ENCODE measurements at regions not wholly inside any gene's neighbourhood (a gene's known extent, or its start where the extent isn't known, plus 50 kb on each side); places are given as distances from the start of the nearest gene placed in this dataset.

DNA sequence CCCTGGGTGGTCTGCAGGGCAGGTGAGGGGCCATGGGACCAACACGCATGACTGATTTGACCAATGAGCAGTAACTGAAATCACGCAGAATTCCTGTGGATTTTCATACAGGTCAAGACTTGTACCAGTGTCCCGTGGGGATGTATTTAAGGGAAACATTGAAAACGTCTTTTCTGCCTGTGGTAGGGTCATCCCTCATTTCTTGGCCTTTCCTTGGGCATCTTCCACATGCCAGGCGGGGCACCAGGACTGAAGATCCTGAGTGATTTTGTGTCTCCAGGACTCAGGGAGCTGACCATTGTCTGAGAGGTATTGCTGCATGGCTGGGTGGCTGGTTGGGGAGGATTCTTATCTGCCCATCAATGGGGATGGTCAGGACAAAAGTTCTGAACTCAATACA lies 289.0 kb downstream of the GLRX3 start:
- DNase-seq (ENCODE audit: low spot score) (no peak), ATAC-seq (no peak)

DNA sequence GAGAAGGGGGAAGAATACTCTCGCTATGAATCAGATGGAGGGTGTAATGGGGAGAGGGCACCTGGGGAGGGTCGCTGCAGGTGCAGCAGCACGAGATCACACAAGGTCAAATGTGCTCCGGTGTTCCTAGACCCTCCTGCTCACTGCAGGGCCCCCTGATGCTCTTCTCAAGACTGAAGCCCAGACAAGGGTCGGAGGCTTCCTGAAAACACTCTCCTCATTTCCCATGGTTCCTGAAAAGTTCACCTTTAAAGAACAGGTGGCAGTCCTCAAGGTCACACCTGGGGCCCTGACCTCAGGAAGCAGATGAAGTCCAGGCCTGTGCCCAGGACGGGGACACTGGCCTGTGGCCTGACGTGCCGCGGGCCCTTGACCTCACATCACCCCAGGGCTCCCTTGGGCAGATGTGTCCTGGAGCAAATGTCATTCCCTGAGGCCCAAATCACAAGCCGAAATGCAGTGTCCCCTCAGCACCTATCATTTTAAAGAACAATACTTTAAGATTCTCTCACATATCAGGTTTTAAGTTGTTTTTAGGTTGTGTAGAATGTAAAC lies 289.8 kb downstream of the GLRX3 start:
- ATAC-seq (no peak), DNase-seq (ENCODE audit: low spot score) (no peak)

DNA sequence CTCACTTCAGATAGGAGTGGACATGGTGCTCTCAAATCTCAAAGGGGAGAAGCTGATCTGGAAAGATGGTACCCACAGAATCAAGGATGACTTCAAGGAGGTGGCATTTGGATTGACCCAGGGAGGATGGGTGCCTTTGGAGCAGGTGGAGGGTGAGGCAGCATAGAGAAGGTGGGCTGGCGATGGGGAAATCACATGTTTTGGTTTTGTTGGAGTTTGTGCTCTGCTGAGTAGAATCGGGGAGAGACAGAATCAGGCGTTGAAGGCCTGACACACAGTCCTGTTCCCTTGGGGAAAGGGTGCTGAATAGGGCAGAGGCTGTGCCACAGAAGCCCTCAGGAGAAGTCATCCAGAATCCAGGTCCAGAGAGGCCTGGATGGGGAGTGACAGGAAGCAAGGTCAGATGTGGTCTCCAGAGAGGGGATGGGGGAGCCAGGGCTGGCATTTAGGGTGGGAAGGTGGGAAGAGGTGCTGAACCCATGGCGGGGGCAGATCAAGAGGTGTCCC lies 291.1 kb downstream of the GLRX3 start:
- no peak for DNase-seq (ENCODE audit: low spot score)
- ATAC-seq, result no peak

DNA sequence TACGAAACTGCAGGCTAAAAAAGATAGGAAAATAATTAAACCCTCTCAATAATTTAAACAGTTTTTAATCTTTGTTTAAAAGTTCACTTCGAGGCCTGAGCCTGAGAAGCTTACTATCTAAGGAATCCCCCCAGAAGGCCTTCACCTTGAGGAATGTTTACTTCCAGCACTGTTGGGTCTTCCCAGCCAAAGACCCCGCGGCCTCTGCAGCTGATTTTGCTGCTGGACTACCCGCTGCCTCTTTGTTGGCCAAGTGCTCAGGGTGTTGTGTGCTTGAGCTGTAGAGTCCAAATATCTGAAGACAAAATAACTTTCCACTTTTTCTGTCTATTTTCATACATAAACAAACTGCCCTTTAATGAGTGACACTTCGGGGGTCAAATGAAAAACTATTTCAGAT lies 292.7 kb downstream of the GLRX3 start:
- DNase-seq (ENCODE audit: low spot score) (no peak), ATAC-seq (no peak)

DNA sequence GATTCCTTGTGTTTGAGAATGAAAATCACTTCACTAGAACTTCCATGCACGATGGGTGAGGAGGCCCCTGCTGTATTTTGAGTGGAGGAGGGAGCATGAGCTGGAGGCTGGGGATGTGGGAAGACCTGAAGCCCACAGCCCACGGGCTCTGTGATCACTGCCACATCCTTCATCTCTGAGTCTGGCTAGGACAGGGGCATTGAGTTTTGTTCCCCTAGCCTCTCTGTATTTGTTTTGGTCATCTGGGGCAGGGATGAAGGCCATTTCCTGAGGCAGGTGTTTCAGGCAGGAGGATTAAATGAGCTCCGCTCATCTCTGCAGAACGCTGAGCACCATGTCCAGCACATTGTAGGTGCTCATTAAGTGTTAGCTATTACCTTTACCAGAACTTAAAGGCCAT lies 293.6 kb downstream of the GLRX3 start:
- ATAC-seq (no peak), DNase-seq (ENCODE audit: low spot score) (no peak)

DNA sequence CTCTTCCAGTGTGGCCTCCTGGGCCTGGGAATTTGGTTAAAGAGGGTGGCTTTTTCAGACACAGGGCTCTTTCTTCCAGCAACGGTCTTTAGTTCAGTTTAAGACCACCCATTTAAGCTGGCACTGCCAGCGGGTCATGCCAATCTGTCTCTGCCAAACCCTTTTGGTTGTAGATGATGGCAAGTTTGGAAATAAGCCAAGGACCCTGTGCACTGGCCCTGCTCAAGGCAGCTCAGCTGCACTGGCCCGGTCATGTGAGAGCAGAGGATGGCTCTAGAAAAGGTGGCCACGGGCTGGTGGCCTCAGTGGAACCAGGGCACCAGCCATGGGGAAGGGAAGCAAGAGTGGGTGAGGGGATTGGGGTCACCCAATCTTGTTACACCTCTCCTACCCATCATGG lies 294.1 kb downstream of the GLRX3 start:
- no peak for ATAC-seq
- no peak for DNase-seq (ENCODE audit: low spot score)

DNA sequence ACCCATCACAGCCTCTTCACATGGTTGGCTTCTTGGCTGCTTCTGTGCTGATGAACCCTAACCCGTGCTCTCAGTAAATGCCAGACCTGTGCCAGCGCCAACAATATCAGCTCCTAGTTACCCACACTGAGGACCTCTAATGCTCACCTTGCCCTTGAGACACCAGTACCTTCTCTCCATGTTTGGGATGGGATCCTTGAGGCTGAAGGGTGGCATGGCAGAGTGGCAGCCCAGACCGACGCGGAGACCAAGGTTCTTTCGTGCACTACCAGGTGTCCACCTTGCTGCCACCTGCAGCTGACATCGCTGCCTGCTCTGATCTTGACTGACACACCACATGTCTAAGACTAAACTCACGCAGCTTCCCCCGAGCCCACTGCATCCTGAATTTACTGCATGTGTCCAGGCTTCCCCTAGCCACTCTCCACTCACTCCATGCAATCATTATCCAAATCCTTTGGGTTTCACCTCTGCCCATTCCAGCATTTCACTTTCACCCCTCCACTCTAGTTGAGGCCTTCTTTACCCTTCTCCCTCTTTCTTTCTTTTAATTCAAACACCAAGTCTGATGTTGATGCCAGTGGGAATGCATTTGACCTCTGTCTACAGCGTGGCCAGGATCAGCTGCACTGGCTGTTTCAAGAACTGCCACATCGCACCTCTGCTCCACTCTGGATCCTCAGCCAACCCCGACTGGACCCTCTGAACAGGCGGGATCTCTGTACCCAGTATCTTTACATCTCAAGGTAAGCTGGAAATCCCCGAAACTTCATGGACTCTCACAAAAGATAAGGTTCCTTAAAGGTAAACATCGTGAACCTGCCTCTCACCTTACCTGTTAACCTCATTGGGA lies 294.9 kb downstream of the GLRX3 start:
- DNase-seq (ENCODE audit: low spot score) (no peak), ATAC-seq (no peak)

DNA sequence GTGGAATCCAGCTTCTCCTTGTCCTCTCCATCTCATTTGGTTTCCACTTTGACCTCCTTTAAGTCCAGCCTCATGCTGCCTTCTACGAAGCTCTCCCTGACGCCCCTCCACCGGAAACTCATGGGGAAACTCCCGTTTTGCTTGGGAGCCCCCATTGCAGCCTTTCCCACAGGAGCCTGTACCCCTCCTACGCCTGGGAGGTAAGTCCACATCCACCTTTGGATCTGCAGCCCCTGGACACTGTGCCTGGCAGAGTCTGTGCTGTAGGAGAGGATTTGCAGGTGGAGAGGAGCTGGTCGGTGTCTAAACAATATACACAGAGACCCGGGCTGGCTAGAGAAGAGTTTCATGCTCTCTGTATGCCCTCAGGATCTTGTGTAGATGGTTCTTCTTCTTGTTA lies 296.1 kb downstream of the GLRX3 start:
- ATAC-seq (no peak), DNase-seq (ENCODE audit: low spot score) (no peak)

DNA sequence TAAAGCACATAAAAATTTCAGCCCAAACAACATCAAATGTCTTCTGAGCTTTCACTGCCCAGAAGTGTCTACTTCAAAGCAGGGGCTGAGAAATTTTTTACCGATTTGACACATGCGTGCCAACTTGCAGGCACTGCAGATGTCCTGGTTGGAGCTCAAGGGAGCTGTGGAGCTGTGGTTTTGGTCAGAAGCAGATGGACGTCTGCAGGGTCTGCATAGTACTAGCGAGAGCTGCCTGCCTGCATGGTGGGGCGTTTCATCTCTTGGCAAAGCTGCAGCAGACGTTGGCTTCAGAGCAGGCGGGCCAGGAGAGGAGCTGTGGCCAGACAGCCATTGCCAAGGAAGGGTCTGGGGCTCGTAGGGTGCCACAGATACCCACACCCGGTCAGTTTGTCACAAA lies 296.7 kb downstream of the GLRX3 start:
- no peak for DNase-seq (ENCODE audit: low spot score)
- ATAC-seq, result no peak

DNA sequence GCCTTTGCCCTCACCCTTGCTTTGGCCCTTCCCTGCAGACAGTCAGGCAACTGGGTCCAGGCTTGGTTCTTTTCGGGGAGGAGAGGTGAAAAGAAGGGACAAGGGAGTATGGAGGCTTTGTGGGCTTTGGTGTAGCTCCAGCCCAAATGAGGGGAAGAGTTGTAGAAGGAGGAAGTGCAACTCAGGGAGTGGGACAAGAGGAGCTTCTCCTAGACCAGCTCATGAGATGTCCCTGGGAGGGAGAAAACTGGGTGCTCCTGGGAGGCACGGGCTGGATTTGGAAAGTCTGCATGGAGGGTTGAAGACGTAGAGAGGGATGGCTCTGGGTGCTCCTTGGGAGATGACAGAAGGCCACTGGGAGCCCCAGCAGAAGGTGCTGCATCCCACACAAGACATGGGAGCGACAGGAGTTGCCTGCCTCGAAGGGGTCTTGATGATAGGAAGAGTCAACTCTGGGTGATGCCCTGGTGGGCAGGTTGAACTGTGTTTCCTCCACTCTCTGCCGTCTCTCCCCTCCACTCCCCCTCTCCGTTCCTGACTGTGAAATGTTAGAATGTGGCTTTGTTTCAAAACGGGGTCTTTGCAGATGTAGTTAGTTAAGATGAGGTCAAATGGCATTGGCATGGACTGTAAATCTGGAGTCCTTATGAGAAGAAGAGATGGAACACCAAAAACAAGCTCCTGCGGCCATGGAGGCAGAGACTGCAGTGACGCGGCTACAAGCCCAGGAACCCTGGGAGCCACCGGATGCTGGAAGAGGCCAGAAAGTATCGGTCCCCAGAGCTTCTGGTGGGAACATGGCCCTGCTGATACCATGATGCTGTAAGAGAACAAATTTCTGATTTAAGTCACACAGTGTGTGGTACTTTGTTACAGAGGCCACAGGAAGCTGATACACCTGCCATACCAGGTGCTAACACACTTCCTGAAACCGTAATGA lies 298.5 kb downstream of the GLRX3 start:
- ATAC-seq (no peak), DNase-seq (ENCODE audit: low spot score) (no peak)

DNA sequence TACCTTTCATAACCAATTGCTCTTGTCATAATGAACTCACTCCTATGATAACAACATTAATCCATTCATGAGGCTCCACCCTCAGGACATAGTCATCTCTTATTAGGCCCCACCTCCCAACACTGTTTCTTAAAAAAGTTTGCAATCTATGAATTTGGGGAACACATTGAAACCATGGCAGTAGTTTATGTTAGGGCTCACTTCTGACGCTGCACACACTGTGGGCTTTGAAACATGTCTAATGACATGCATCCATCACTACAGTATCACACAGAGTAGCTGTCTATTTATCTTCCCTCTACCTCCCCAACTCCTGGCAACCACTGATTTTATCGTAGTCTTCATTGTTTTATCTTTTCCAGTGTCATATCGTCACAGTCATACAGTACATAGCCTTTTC lies 299.8 kb downstream of the GLRX3 start:
- DNase-seq (ENCODE audit: low spot score) (no peak), ATAC-seq (no peak)

DNA sequence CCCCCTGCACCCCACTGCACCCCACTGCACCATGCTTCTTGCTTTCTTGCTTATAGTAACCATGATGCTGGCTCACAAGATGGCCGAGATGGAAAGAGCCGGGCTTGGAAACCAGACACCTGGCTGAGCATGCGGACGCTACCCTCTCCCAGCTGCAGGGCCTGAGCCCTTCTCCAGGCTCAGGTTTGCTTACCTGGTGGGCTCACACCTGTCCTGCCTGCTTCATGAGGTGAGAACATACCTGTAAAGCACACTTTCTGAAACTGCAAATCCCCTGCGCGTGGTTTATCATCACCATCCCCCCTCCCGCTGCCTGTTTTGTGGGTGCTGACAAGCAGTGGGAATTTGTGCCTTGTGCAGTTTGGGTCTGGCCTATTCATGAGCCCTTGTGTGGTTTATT lies 302.7 kb downstream of the GLRX3 start:
- no peak for ATAC-seq
- no peak for DNase-seq (ENCODE audit: low spot score)

DNA sequence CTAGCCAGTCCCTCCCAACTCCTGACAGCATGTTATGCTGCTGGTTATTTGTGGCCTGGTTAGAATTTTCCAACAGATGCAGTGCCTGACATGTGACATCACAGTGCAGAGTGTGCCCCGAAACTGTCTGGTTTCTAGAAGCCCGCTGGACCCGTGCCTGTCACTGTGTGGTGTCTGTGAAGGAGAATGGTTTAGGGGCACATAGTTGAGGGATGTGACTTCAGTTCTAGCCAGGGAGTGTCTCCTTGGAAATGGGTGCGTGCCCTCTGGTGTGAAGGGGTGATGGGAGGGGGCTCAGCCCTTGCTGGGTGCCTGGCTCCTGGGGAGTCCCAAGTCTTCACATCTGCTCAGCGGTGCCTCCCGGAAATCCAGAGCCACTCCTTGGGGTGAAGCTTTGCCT lies 303.6 kb downstream of the GLRX3 start:
- no peak for ATAC-seq
- no peak for DNase-seq (ENCODE audit: low spot score)

DNA sequence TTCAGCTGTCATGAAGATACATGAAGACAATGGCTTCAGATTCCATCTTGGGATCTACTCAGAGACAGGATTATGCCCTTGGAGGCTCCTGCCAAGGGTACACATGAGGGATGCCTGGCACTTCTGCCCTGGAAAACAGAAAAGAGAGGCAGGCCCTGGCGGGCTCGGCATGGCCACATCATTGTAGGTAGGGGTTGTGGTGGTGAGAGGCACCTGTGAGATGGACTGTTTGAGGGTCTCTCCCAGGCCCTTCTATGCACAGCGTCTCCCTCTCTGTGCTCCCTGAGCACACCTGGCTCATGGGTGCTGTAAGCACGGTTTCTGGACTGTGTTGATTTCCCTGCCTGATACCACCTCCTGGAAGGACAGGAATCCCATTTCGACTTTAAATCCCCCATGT lies 304.3 kb downstream of the GLRX3 start:
- DNase-seq (ENCODE audit: low spot score) (no peak), ATAC-seq (no peak)

DNA sequence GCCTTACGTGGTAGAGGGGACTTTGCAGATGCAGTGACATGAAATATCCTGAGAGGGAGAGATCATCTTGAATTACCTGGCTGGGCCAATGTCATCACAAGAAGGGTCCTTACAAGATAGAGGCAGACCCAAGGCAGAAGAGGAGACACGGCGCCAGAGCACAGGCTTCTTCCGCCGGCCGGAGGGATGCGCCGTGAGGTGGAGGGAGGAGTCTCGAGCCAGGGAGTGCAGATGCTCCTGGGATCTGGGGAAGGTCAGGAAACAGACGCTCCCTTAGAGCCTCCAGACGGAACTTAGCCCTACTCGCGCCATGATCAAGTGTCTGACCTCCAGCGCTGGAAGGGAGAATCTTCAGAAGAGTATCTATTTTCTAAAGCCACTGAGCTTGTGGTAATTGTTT lies 304.8 kb downstream of the GLRX3 start:
- ATAC-seq (no peak), DNase-seq (ENCODE audit: low spot score) (no peak)

DNA sequence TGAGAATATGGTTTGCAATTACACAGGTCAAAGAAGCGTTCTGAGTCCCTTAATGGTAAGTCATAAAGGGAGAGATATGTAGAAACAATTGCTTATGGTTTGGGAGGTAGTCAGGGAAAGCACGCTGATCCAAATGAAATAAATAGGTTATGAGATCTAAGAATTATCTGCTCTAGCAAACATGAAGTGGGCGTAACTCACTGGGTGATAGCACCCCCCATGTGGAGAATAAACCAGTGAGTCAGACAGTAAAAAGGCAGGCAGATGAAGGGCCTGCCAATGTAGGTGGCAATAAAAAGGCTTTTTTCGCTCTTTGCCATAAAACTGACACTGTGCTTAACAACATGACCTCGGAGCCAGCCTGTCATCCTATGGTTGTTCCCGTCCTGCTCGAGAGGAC lies 306.9 kb downstream of the GLRX3 start:
- DNase-seq (ENCODE audit: low spot score), result no peak

DNA sequence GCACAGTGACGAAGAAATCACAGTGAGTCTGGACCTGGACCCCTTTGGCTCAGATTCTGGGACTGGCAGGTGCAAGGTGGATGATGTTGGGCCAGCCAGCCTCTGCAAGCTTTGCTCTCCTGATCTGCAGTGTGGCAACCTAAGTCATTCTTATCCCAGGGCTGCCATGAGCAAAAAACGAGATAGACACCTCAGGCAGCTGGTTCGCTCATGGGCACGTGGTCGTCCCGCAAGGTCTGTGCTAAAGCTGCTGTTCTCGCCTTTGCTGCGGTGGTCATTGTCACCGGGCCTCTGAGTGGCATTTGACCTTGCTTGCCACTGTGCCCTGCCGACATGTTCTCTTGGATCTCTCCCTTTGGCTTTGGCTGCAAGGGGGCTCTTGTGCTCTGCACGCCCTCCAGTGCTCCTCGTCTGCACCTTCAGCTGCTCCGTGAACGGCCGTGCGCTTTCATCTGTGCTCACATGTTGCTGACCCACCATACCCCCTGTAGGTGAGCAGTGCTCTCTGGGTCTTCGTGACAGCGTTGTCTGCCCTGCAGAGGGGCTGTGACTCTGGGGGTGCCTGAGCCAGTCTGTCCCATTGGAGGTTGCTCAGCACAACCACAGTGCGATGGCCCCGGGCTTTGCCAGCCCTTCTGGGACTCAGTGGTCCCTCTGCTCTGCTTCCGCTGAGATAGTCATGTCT lies 317.0 kb downstream of the GLRX3 start:
- peak; percentile 28 for DNase-seq (ENCODE audit: low spot score)

More for the DNA sequence above, 306.9 kb downstream of the GLRX3 start:
- ATAC-seq, result no peak

DNA sequence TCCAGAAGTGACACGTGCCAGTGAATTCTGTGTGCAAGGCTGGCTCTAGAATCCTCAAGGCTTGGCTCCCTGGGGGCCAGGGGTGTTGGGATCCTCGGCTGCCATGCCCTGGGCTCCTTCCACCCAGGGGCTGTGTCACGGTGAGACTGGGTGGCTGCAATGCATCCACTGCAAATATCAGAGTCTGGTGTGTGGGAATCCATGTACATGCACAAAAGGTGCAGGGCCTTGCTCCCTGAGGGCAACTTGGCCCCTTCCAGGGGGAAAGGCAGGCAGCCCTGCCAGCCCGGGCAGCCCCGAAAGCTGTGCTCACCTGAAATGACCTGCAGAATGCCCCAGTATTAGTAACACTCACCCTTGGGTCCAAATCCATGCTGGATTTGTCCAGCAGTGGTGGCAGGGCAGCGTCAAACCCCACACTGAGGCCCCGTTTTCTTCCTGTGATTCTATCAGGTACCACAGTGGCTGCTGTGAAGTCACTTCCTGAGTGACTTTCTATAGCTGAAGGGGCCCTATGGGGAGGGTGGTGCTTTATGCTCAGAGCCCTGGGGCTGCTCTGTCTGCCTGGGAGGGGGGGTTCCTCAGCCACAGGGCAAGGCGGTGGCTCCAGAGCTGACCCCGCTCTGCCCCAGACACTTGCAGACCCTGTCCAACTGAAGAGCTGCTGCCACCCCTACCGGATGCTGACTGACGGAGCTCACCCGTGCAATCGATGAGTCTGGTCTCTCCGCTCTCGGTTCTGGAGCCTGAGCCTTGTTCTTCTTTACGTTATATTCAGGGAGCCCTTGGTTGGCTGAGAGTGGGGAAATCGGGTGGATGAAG lies 317.7 kb downstream of the GLRX3 start:
- ATAC-seq, result no peak
- DNase-seq (ENCODE audit: low spot score), result peak; percentile 22

More for the DNA sequence above, 317.0 kb downstream of the GLRX3 start:
- ATAC-seq, result no peak

DNA sequence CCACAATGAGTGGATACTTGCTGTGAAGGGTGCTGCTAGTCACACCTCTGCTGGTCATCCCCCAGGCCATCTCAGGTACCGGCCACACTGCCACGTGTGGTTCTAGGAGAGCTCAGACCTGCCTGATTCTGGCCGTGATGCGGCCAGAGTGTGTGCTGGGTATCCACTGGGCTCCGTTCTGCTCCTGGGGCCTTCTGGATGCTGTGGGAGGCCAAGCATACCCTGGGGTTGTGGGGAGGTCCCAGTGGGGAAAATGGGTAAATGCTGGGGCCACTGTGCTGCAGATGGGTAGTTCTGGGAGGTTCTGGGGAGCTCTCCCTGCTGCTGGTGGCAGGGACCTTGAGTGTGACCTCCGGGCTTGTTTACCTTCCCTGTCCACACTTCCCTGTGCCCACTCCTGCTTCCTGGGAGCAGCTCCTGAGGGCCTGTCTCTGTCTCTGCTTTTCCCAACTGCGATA lies 318.4 kb downstream of the GLRX3 start:
- ATAC-seq (no peak), DNase-seq (ENCODE audit: low spot score) (peak; percentile 19)

DNA sequence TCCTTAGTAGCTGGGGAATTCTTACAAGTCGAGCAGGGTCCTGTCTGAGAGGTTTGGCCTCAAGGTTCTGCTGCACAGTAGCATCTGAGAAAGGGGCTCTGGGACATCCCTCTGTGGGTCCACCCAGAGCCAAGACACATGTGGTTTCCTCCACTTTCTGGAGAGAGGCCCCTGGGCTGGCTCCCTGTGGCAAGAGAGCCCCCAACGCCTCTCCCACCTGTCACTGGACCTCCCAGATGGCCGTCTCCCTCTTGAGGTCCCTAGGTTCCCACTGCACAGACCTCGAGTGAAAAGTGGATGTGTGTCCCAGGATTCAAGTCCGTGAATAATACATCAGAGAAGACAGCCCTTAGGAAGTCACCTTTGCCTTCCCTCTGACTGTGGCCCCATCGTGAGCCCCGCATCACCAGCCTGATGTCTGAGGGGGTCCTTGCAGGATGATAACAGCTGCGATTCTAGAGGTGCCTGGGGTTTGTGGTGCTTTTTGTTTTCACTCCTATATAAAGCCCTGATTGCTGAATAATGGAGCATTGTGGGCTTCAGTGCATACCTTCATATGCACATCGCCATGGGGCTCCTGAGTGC lies 319.0 kb downstream of the GLRX3 start:
- ATAC-seq (no peak), DNase-seq (ENCODE audit: low spot score) (peak; percentile 23)

Data from left lobe of liver (tissue), 2 donors.